Dendritic cell treated with granulocyte-macrophage colony-stimulating factor and Interleukin-4, amounts not matched to agents 40 ng/mL and 50 ng/mL, for 4 days (primary cell): ENCODE measurements at regions not wholly inside any gene's neighbourhood (a gene's known extent, or its start where the extent isn't known, plus 50 kb on each side); places are given as distances from the start of the nearest gene placed in this dataset.

Experiments
- H3K27ac Mint-ChIP-seq: one replicate; pipeline ENCODE4 v1.8.0; 2022; ENCODE audit warnings: mild to moderate bottlenecking, mixed read lengths
- H3K27me3 Mint-ChIP-seq: one replicate; pipeline ENCODE4 v1.8.0; 2022; ENCODE audit warnings: mild to moderate bottlenecking, mixed read lengths
- H3K36me3 Mint-ChIP-seq: one replicate; pipeline ENCODE4 v1.8.0; 2022; ENCODE audit warnings: low read depth, mixed read lengths
- H3K4me1 Mint-ChIP-seq: one replicate; pipeline ENCODE4 v1.8.0; 2022; ENCODE audit warnings: low read depth, mixed read lengths
- H3K4me3 Mint-ChIP-seq: one replicate; pipeline ENCODE4 v1.8.0; 2022; ENCODE audit warnings: mild to moderate bottlenecking, moderate library complexity, mixed read lengths
- H3K9me3 Mint-ChIP-seq: one replicate; pipeline ENCODE4 v1.8.0; 2022; ENCODE audit warnings: mixed read lengths
- intact Hi-C: fragments of 100-400 bp; cut with micrococcal nuclease; formaldehyde crosslinking; loops from one replicate; pipeline ENCODE4 v1.15.0; 2022

DNA sequence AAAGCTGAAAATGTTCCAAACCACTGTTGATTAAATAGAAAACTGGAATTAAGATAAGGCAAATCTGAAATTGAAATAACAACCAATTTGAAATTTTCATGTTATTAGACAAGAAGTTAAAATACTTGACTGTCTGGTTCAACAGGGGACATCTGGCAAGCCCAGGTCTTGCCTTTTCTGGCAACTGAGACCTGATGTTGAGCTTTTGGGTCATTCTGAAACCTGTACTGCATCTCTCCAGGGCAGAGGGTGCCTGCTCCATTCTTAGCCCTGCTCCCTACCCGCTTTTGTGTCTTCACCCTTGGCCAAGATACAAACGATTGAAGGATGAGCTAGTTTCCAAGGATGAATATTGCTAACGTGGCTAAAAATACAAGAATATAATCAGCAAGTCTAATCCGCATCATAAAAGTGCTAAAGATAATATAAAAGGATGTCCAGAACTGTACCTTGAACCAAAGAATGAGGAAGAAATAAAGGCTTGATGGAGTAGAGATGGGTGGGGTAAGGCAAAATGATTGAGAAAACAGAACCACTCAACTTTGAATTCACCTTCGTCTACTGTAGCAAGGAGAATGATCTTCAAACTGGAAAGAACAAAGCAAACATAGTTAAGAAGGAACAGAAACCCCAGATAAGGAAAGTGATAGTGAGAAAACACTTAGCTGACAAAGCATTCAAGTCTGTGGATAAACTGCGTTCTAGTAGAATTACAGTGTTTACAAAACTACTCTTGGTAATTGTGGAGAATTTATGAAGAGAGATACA lies 109.8 kb upstream of the MAN1A1 start:
- Mint-ChIP-seq H3K4me3 (no peak overlapping the region), H3K27me3 (peaks cover 3% of the 10 kb centered on the region)

GRCh38 chr6:119454714-119455113 lies 105.2 kb upstream of the MAN1A1 start:
- Mint-ChIP-seq H3K27me3 (peaks cover 3% of the 10 kb centered on the region), H3K4me1 (peaks cover 38% of the 10 kb centered on the region), H3K27ac (peak overlapping the region; percentile 15), H3K36me3 (peaks cover 9% of the 10 kb centered on the region), H3K4me3 (no peak overlapping the region), H3K9me3 (peaks cover 20% of the 10 kb centered on the region)
- intact Hi-C loops: no loop called here

More for the DNA sequence above, 109.8 kb upstream of the MAN1A1 start:
- no peak overlapping the region for H3K27ac Mint-ChIP-seq
- peaks cover 34% of the 10 kb centered on the region for H3K9me3 Mint-ChIP-seq
- H3K36me3 Mint-ChIP-seq: peaks cover 7% of the 10 kb centered on the region
- peaks cover 27% of the 10 kb centered on the region for H3K4me1 Mint-ChIP-seq
- intact Hi-C loops: no loop called here

DNA sequence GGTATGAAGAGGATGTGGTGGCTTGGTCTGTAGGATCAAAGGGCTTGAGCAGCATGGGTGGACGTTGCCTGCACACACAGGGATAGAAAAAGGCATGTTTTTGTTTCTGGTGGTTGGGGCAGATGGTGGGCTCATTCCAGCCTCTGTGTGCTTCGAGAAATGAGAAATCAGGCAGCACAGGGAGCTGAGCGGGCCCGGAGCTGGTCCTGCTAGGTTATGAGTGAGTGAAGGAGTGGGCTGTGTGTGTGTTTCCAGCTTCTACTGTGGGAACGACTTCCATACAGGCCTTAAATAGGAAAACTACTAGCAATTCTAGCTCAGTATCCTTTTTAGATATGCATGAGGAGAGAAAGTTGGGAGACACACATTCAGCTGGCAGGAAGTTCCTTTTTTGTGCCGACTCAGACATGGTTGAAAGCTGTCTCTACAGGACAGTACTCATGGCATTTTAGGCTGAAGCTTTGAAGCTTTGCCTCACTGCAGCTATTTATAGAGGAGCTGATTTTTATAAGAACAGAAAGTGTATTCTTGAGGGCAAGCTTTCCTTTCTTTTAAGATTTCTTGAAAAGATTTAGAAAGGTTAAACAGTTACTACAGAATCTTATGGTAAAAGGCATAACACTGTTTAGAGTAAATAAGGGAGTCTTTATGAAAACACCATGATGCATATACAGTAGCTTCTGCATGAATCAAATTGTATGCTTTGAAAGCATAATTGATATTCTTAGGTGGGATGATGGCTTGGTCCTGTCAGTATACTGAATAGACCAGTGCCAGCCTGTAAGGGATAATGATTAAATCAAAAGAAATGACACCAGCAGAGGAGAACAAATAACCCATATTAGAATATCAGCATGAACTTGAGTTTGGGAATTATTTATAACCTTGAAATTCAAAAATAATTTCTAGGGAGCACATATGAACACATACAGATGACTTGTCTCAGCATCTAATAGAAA lies 104.0 kb upstream of the MAN1A1 start:
- Mint-ChIP-seq H3K9me3 (peaks cover 15% of the 10 kb centered on the region), H3K4me3 (no peak overlapping the region), H3K36me3 (peaks cover 9% of the 10 kb centered on the region), H3K27me3 (peaks cover 3% of the 10 kb centered on the region), H3K27ac (no peak overlapping the region), H3K4me1 (peaks cover 44% of the 10 kb centered on the region)
- intact Hi-C loops: no loop called here

GRCh38 chr6:119449331-119450156 lies 100.0 kb upstream of the MAN1A1 start:
- intact Hi-C loops: loop anchor here (5.0 to 10.0 kb wide), 4 partner anchors 92 to 305 kb away; no protein-coding TSS in a partner anchor
- Mint-ChIP-seq H3K9me3 (peaks cover 11% of the 10 kb centered on the region), H3K27me3 (no peaks in the 10 kb centered on the region), H3K4me3 (no peak overlapping the region), H3K4me1 (peaks cover 60% of the 10 kb centered on the region), H3K36me3 (peaks cover 9% of the 10 kb centered on the region), H3K27ac (peak overlapping the region; percentile 87)

DNA sequence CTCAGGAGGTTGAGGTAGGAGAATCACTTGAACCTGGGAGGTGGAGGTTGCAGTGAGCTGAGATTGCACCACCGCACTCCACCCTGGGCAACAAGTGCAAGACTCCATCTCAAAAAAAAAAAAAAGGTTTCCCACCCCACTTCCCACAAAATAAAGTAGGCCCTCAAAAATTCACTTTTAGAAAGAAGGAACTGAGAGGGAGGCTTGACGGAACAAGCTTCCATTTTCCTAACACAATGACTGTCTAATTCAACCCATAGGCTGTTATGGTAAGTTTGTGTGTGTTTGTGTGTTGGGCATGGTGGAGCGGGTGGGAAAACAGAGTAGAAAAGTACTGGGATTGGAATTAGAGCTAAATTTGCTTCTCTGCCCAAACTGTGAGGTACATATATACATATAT lies 98.4 kb upstream of the MAN1A1 start:
- Mint-ChIP-seq H3K27ac (peak overlapping the region; percentile 5), H3K4me3 (no peak overlapping the region), H3K4me1 (peaks cover 71% of the 10 kb centered on the region), H3K27me3 (peaks cover 2% of the 10 kb centered on the region), H3K9me3 (peaks cover 4% of the 10 kb centered on the region), H3K36me3 (peaks cover 3% of the 10 kb centered on the region)
- intact Hi-C loops: loop anchor here (5.0 to 10.0 kb wide), 4 partner anchors 91 to 303 kb away; no protein-coding TSS in a partner anchor

DNA sequence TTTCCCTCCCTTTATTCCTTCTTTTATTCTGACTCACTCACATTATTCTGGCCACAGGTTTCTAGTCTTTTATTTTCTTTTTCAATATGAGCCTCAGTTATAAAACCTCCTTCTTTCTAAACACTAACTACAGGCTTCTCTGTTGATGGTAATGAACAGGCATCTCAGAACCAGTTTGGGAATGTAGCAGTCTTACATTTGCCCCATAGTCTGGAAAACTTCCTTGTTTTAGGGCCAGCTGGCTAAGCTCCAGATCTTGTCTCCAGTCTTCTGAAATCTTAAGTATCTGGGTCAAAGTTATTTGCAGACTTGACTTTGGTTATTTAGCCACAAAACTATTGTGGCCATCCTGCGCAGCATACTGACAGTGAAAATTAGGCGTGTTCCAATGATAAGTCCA lies 97.0 kb upstream of the MAN1A1 start:
- Mint-ChIP-seq H3K9me3 (no peaks in the 10 kb centered on the region), H3K36me3 (no peaks in the 10 kb centered on the region), H3K27me3 (peaks cover 8% of the 10 kb centered on the region), H3K27ac (no peak overlapping the region), H3K4me3 (no peak overlapping the region), H3K4me1 (peaks cover 79% of the 10 kb centered on the region)
- intact Hi-C loops: loop anchor here (5.0 to 10.0 kb wide), 4 partner anchors 89 to 302 kb away; no protein-coding TSS in a partner anchor

- Mint-ChIP-seq H3K4me1 (peaks cover 79% of the 10 kb centered on the region), H3K27ac (peak overlapping the region; percentile 3)
Observed at GRCh38 chr6:119446115-119446554, 96.6 kb upstream of the MAN1A1 start.

GRCh38 chr6:119445666-119446065 lies 96.1 kb upstream of the MAN1A1 start:
- no peak overlapping the region for H3K4me3 Mint-ChIP-seq

More at GRCh38 chr6:119446115-119446554, 96.6 kb upstream of the MAN1A1 start:
- Mint-ChIP-seq H3K9me3 (no peaks in the 10 kb centered on the region), H3K27me3 (peaks cover 9% of the 10 kb centered on the region), H3K36me3 (no peaks in the 10 kb centered on the region), H3K4me3 (no peak overlapping the region)
- intact Hi-C loops: loop anchor here (5.0 to 10.0 kb wide), 4 partner anchors 89 to 301 kb away; no protein-coding TSS in a partner anchor

GRCh38 chr6:119444642-119445557 lies 95.3 kb upstream of the MAN1A1 start:
- H3K36me3 Mint-ChIP-seq: no peaks in the 10 kb centered on the region
- H3K9me3 Mint-ChIP-seq: no peaks in the 10 kb centered on the region
- peaks cover 67% of the 10 kb centered on the region for H3K4me1 Mint-ChIP-seq
- peak overlapping the region; percentile 87 for H3K27ac Mint-ChIP-seq
- H3K27me3 Mint-ChIP-seq: peaks cover 9% of the 10 kb centered on the region
- intact Hi-C loops: loop anchor here (5.0 to 10.0 kb wide), 4 partner anchors 88 to 300 kb away; no protein-coding TSS in a partner anchor
- H3K4me3 Mint-ChIP-seq: no peak overlapping the region

More at GRCh38 chr6:119445666-119446065, 96.1 kb upstream of the MAN1A1 start:
- no peaks in the 10 kb centered on the region for H3K9me3 Mint-ChIP-seq
- no peaks in the 10 kb centered on the region for H3K36me3 Mint-ChIP-seq
- H3K4me1 Mint-ChIP-seq: peaks cover 75% of the 10 kb centered on the region
- intact Hi-C loops: loop anchor here (5.0 to 10.0 kb wide), 4 partner anchors 88 to 301 kb away; no protein-coding TSS in a partner anchor
- peak overlapping the region; percentile 3 for H3K27ac Mint-ChIP-seq
- peaks cover 9% of the 10 kb centered on the region for H3K27me3 Mint-ChIP-seq

GRCh38 chr6:119443993-119444641 lies 94.6 kb upstream of the MAN1A1 start:
- intact Hi-C loops: loop anchor here (10.0 kb wide), 2 partner anchors 111 to 299 kb away; no protein-coding TSS in a partner anchor
- Mint-ChIP-seq H3K9me3 (no peaks in the 10 kb centered on the region), H3K4me3 (no peak overlapping the region), H3K27ac (peak overlapping the region; percentile 87), H3K36me3 (no peaks in the 10 kb centered on the region), H3K4me1 (peaks cover 60% of the 10 kb centered on the region), H3K27me3 (peaks cover 9% of the 10 kb centered on the region)

- H3K36me3 Mint-ChIP-seq: no peaks in the 10 kb centered on the region
- no peak overlapping the region for H3K4me3 Mint-ChIP-seq
- H3K27ac Mint-ChIP-seq: peak overlapping the region; percentile 36
- intact Hi-C loops: loop anchor here (10.0 kb wide), 2 partner anchors 112 to 298 kb away; no protein-coding TSS in a partner anchor
- H3K9me3 Mint-ChIP-seq: no peaks in the 10 kb centered on the region
- peaks cover 9% of the 10 kb centered on the region for H3K27me3 Mint-ChIP-seq
- H3K4me1 Mint-ChIP-seq: peaks cover 48% of the 10 kb centered on the region
Observed at GRCh38 chr6:119442776-119443184, 93.2 kb upstream of the MAN1A1 start.

DNA sequence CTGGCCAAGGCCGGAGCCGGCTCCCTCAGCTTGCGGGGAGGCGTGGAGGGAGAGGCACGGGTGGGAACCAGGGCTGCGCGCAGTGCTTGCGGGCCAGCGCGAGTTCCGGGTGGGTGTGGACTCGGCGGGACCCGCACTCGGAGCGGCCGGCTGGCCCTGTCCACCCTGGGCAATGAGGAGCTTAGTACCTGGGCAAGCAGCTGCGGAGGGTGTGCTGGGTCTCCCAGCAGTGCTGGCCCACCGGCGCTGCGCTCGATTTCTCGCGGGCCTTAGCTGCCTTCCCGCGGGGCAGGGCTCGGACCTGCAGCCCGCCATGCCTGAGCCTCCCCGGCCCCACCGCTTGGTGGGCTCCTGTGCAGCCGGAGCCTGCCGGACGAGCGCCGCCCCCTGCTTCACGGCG lies 91.4 kb upstream of the MAN1A1 start:
- Mint-ChIP-seq H3K9me3 (no peaks in the 10 kb centered on the region), H3K36me3 (no peaks in the 10 kb centered on the region), H3K27ac (no peak overlapping the region), H3K27me3 (peaks cover 9% of the 10 kb centered on the region), H3K4me3 (no peak overlapping the region), H3K4me1 (peaks cover 38% of the 10 kb centered on the region)
- intact Hi-C loops: loop anchor here (10.0 kb wide), 2 partner anchors 114 to 296 kb away; no protein-coding TSS in a partner anchor
